ENCODE measurements at regions not wholly inside any gene's neighbourhood (a gene's known extent, or its start where the extent isn't known, plus 50 kb on each side); places are given as distances from the start of the nearest gene placed in this dataset.

DNA sequence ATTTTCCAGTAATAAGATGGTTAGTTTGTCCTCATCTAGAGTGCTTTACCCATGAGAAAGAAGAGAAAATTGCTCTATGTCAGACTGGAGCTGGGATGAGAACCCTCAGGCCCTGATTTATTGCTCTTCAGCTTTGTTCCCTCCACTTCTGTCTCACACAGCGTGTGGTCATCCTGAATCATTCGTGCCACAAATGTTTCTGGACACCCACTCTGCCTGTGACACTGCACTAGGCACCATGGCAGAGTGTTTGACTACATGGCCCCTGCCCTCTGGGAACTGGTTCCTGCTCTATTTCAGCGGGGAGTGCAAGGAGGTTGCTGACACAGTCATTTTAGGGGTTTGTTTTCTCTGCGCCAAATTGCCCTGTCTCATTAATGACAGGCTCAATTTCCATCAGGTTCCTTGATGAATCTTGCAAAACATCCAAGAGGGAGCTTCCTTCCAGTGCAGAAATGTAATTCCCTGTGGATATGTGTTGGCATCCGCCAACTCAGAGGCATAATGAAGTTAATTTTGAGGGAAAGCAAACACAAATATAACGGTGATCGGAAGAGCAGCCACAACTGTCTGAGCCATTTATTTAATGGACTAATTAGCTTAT, 207.5 kb downstream of the CLIC5 start:
- no peak for DNase-seq (ENCODE audit: low read depth)
- no peak overlapping the region for H3K4me3 ChIP-seq (ENCODE audit: control insufficient read depth, low read depth, low read length)
- TF ChIP-seq, protein P1, sequence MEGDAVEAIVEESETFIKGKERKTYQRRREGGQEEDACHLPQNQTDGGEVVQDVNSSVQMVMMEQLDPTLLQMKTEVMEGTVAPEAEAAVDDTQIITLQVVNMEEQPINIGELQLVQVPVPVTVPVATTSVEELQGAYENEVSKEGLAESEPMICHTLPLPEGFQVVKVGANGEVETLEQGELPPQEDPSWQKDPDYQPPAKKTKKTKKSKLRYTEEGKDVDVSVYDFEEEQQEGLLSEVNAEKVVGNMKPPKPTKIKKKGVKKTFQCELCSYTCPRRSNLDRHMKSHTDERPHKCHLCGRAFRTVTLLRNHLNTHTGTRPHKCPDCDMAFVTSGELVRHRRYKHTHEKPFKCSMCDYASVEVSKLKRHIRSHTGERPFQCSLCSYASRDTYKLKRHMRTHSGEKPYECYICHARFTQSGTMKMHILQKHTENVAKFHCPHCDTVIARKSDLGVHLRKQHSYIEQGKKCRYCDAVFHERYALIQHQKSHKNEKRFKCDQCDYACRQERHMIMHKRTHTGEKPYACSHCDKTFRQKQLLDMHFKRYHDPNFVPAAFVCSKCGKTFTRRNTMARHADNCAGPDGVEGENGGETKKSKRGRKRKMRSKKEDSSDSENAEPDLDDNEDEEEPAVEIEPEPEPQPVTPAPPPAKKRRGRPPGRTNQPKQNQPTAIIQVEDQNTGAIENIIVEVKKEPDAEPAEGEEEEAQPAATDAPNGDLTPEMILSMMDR (conservative IDR thresholded peaks at IDR 0.05; ENCODE audit: control insufficient read depth, insufficient read depth, low read depth, low read length), result no peak

DNA sequence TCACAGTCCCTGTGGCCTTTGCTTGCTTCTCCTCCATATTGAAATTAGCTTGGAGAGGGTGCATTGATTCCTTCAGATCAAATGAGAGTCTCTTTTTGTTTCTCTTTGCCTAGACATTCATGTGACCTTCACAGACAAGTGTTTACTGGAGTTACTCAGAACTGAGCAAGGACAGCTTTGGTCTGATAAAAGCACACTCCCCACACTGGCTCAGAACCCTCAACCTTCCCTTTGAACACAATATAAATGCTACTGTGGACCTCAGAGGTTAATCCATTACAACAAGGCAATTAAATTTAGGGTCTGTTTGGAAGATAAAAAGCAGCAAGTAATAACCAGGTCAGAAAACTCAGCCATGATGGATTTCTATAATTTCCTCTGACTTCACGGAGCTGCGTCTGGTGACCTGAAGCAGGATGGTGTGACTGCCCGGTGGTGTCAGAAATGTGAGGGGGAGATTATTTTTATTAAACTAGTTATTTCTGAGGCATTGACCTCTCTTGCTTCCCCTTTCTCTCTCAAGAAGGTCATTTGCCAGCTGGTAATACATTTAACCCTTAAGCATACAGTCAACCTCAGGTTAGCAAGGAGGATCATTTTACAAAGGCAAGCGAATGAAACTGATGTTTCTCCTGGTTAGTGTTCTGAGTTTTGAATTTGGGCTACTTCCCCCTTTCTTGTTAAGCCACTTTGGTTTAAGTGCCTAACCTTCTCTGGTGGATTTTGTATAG, 208.2 kb downstream of the CLIC5 start:
- no peak for DNase-seq (ENCODE audit: low read depth)
- TF ChIP-seq, protein P1 (conservative IDR thresholded peaks at IDR 0.05; ENCODE audit: control insufficient read depth, insufficient read depth, low read depth, low read length), result no peak
- H3K4me3 ChIP-seq (ENCODE audit: control insufficient read depth, low read depth, low read length), result no peak overlapping the region

DNA sequence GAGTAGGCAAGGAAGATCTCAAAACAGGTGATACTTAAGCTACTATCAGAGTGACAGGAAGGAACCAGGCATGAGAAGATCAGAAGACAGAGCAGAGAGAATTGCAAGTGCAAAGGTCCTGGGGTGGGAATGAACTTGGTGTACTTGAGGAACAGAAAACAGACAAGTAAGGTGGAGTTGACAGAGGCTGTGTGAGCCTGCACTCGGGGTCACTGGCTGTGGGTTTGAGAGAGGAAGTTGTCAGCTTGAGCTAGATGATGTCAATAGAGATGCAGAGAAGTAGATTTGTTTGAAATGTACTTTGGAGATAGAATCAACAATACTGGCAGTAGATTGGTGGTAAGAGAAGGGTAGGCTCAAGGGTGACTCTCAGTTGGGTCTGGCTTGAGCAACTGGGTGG, 209.5 kb downstream of the CLIC5 start:
- DNase-seq (ENCODE audit: low read depth), result no peak
- no peak overlapping the region for H3K4me3 ChIP-seq (ENCODE audit: control insufficient read depth, low read depth, low read length)
- TF ChIP-seq, protein P1 (conservative IDR thresholded peaks at IDR 0.05; ENCODE audit: control insufficient read depth, insufficient read depth, low read depth, low read length), result no peak

DNA sequence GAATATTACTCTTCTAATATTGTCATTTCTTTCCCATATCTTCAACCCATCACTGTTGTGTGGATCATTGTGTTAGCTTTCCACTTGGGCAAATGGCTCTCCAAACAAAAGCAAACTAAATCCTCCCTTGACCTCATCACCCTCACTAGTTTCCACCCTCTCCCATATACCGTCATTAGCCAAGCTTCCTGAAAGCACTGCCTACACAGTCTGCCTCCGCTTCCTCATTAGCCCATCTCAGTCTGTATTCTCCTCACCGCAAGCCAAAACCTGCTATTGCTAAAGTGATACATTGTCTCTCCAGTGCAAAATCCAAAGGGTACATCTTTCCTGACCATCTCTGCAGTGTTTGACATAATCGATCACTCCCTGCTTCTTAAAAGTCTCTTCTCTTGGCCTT, 212.6 kb downstream of the CLIC5 start:
- TF ChIP-seq, protein P1 (conservative IDR thresholded peaks at IDR 0.05; ENCODE audit: control insufficient read depth, insufficient read depth, low read depth, low read length), result no peak
- no peak overlapping the region for H3K4me3 ChIP-seq (ENCODE audit: control insufficient read depth, low read depth, low read length)
- no peak for DNase-seq (ENCODE audit: low read depth)

DNA sequence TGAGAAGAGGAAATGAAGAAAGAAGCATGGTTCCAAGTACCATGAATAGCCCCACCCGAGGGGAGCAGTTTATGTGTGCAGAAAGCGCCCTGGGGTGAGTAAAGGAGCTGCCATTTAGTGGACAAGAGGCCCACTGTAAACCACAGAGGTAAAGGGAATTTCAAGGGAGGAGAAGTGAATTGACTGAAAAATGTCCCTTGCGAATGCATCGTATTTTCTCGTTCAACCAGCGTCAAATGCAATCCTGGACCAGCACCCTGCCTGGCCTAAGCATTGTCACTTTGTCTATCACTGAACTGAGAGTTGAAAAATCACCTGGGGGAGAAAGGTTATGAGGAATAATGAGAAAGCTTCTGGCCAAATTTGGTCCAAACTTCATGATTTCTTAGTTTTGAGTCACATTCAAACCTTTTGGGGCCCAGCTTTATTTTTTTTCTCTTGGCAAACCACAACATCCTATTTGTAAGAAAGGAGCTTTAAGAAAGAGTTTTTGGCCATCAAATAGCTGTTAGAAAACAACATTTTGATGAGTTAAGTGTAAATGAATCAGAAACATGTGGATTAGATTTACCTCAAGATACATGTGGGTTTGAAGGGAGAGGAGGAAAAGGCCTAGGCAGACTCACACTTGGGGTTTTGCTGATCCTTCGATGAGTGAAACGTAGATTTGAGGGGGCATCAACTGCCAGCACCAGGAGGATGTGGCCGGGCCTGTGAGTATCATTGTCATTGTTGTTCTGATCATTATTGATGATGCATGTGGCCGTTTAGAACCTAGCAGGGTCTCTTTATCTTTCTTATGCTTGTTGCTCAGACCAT, 214.0 kb downstream of the CLIC5 start:
- TF ChIP-seq, protein P1 (conservative IDR thresholded peaks at IDR 0.05; ENCODE audit: control insufficient read depth, insufficient read depth, low read depth, low read length), result no peak
- DNase-seq (ENCODE audit: low read depth), result peak; percentile 57
- H3K4me3 ChIP-seq (ENCODE audit: control insufficient read depth, low read depth, low read length), result no peak overlapping the region

DNA sequence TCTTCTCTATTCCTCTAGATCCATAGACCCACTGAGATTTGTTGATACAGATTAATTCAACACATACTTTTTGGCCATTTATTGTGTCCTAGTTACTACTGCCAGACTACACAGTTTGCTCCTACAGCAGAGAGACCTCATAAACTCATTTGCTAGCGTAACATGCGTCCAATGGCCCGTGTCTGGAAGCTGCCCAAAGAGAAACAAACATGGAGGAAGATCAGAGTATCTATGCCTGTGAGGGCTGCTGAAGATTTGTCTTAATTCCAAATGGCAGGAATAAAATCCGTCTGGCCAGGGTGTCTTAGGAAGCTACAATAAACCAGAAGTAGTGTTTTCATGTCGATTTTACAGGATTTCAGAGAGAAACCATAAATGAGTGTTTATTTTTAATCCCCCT, 214.7 kb downstream of the CLIC5 start:
- TF ChIP-seq, protein P1 (conservative IDR thresholded peaks at IDR 0.05; ENCODE audit: control insufficient read depth, insufficient read depth, low read depth, low read length), result no peak
- no peak for DNase-seq (ENCODE audit: low read depth)
- H3K4me3 ChIP-seq (ENCODE audit: control insufficient read depth, low read depth, low read length), result no peak overlapping the region
